ENCODE measurements at regions not wholly inside any gene's neighbourhood (a gene's known extent, or its start where the extent isn't known, plus 50 kb on each side); places are given as distances from the start of the nearest gene placed in this dataset.

DNA sequence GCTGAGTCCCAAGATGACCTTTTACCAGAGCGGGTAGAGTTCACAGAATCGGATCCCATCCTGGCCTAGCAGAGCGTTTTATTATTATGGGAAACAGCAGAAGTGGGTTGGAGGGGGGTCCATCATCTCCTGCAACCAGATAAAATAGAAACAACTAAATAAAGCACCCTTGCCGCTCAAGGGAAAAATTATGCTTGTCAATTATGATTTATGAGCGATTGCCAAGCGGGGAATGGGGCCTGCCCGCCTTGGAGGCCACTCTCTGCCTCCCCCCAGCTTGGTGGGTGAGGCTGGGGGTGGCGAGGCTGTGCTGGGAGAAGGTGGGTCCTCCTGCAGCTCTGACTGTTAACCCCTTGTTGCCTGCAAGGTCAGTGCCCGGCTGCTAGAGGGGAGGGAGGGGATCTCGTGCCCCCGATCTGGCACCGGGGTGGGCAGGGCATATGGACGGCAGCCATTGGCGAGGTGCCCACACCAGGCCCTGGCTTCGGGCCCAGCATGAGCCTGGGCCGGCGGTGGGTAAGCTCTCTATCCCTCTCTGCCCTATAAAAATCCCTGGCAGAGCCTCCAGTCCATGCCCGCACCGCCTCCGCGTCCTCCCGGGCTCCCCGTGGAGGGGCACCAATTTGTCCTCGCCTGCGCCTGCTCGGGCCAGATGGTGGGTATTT, 129.1 kb downstream of the URI1 start:
- no peaks in the 10 kb centered on the region for H3K36me3 ChIP-seq (ENCODE audit: control insufficient read depth, insufficient read depth, low read length)
- DNase-seq (ENCODE audit: low read depth) (no peak), FAIRE-seq (no peak)
- H3K4me3 ChIP-seq (ENCODE audit: low read depth, low read length) = no peak overlapping the region
- TF ChIP-seq, protein P1, sequence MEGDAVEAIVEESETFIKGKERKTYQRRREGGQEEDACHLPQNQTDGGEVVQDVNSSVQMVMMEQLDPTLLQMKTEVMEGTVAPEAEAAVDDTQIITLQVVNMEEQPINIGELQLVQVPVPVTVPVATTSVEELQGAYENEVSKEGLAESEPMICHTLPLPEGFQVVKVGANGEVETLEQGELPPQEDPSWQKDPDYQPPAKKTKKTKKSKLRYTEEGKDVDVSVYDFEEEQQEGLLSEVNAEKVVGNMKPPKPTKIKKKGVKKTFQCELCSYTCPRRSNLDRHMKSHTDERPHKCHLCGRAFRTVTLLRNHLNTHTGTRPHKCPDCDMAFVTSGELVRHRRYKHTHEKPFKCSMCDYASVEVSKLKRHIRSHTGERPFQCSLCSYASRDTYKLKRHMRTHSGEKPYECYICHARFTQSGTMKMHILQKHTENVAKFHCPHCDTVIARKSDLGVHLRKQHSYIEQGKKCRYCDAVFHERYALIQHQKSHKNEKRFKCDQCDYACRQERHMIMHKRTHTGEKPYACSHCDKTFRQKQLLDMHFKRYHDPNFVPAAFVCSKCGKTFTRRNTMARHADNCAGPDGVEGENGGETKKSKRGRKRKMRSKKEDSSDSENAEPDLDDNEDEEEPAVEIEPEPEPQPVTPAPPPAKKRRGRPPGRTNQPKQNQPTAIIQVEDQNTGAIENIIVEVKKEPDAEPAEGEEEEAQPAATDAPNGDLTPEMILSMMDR (IDR thresholded peaks at IDR 0.05; ENCODE audit: insufficient read depth, low read length, severe bottlenecking) = no peak
- no peaks in the 10 kb centered on the region for H3K27me3 ChIP-seq (ENCODE audit: control insufficient read depth, insufficient read depth, low read length)

DNA sequence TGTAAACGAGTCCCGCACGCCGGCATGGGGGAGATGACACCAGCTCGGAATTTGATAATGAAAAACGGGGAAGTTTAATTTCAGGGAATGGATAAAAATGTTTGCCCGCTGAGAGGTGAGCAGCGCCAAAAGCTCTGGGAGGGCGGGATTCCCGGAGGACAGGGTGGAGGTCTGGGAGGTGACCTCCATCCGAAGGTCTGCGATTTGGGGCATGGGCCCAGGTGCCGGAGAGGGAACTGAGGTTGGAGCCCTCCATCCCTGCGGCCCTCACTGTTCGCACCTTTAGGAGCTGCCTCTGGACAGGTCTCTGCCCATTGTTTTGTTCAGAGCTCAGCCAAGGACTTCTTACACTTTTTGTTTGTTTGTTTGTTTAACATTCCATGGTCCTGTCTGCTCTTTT, 129.8 kb downstream of the URI1 start:
- Histone ChIP-seq H3K27me3 (ENCODE audit: control insufficient read depth, insufficient read depth, low read length) (no peaks in the 10 kb centered on the region), H3K36me3 (ENCODE audit: control insufficient read depth, insufficient read depth, low read length) (no peaks in the 10 kb centered on the region), H3K4me3 (ENCODE audit: low read depth, low read length) (no peak overlapping the region)
- FAIRE-seq (no peak), DNase-seq (ENCODE audit: low read depth) (no peak)
- TF ChIP-seq, protein P1 (IDR thresholded peaks at IDR 0.05; ENCODE audit: insufficient read depth, low read length, severe bottlenecking) = no peak

DNA sequence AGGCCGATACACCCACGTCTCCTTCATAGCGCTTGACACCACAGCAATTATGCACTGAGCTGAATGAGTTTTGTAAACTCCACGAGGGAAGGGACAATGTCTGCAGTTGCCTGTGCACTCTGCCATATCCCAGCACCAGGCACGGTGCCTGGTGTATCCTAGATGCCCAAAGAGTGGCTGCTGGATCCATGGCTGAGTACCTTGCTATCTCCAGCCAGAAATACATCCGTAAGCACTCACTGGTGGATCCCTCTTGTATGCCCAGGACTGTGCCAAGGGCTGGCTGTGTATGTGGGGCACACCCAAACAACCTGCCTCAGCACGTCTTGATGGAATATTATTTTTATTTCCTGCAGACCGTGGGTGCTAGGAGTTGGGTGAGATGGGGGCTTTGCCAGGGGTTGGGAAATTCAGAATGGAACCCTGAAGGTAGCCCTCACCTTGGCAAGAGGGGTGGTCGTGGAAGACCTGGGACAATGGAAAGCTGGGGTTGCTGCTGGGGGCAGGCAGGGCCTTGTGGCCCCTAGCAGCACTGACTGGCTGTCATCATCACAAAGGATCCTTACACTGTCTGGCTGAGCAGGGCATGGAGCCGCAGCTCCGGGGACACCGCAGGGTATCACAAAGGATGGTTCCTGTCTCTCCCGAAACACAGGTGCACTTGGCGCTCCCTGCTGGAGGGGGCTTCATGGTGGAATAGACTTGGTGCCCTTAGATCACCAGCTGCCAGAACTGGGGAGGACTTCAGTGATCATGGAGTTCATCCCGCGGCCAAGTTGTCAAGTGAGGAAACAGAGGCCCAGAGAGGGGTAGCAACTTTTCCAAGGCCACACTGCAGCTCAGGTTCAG, 131.3 kb downstream of the URI1 start:
- TF ChIP-seq, protein P1 (IDR thresholded peaks at IDR 0.05; ENCODE audit: insufficient read depth, low read length, severe bottlenecking) = no peak
- DNase-seq (ENCODE audit: low read depth) (no peak), FAIRE-seq (peak; percentile 23)
- Histone ChIP-seq H3K4me3 (ENCODE audit: low read depth, low read length) (no peak overlapping the region), H3K36me3 (ENCODE audit: control insufficient read depth, insufficient read depth, low read length) (no peaks in the 10 kb centered on the region), H3K27me3 (ENCODE audit: control insufficient read depth, insufficient read depth, low read length) (no peaks in the 10 kb centered on the region)

DNA sequence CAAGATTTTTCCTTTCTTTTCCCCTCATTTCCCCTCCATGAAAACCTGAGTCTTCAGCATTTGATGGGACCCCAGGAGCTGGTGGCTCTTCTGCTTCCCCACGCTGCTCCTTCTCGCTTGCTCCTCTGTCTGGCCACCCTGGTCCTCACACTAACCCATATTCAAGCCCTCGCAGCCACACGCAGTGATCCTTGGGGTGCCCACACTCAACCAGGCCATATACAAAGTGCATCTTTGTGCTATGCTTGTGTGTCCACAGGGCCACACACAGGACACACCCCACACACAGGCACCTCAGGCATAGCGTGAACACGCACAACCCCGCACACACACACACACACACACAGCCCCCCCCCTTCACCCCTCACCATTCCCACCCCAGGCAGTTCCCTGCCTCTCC, 132.1 kb downstream of the URI1 start:
- DNase-seq (ENCODE audit: low read depth) = no peak
- Histone ChIP-seq H3K36me3 (ENCODE audit: control insufficient read depth, insufficient read depth, low read length) (no peaks in the 10 kb centered on the region), H3K4me3 (ENCODE audit: low read depth, low read length) (no peak overlapping the region), H3K27me3 (ENCODE audit: control insufficient read depth, insufficient read depth, low read length) (no peaks in the 10 kb centered on the region)
- no peak for FAIRE-seq
- TF ChIP-seq, protein P1 (IDR thresholded peaks at IDR 0.05; ENCODE audit: insufficient read depth, low read length, severe bottlenecking) = no peak

DNA sequence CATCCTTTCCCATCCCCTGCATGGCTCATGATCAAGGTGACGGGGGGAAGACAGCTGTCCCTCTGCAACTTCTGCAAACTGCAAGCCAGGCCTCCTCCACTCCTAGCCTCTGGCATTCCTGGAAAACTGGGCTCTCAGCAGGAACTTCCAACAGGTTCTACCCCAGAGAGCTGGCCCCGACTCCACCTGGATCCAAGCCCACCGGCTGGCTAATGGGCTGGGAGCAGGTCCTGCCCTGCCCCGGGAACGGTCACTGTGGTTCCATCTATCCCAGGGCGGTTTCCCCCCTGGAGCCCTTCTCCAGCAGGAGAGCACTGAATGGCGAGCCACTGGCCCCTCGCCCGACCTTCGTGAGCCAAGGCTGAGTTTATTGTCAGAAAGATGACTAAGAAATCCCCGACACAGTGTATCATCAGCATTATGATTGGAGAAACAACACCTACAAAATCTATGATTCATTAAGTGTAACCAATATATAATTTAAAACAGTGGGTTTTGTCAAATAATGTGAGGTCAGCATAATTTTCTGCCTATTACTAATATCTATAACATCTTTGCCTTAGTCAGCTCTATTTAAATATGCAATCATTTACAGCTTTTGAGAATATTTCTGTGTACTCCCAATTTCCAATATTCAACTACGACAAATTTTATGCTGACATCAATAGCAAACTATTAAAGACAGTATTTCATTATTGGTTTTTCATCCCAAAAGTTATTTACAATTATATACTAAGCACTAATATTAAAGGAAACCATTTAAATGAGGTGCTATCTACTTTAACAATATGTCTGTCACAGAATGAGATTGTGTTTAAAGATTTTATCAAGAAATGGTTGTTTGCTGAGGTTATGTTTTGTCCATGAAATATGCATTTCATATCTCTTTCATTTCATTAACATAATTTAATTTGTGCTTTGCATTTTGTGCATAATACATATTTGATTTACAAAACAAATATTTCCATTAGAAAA, 133.0 kb downstream of the URI1 start:
- no peak for FAIRE-seq
- DNase-seq (ENCODE audit: low read depth) = no peak
- no peaks in the 10 kb centered on the region for H3K27me3 ChIP-seq (ENCODE audit: control insufficient read depth, insufficient read depth, low read length)
- TF ChIP-seq, protein P1 (IDR thresholded peaks at IDR 0.05; ENCODE audit: insufficient read depth, low read length, severe bottlenecking) = no peak
- H3K4me3 ChIP-seq (ENCODE audit: low read depth, low read length) = no peak overlapping the region
- H3K36me3 ChIP-seq (ENCODE audit: control insufficient read depth, insufficient read depth, low read length) = no peaks in the 10 kb centered on the region

Data from bronchial epithelial cell (primary cell).